Endodermal cell (in vitro differentiated cells): ENCODE measurements at regions not wholly inside any gene's neighbourhood (a gene's known extent, or its start where the extent isn't known, plus 50 kb on each side); places are given as distances from the start of the nearest gene placed in this dataset.

Source experiments
- DNase-seq: peaks from one replicate; pipeline ENCODE4 v3.0.0-alpha.2; 2017
- H3K27ac ChIP-seq: 2 replicates; pipeline ENCODE4 v1.5.1; 2013; ENCODE audit warnings: mild to moderate bottlenecking, low read depth, low read length, moderate library complexity
- H3K27me3 ChIP-seq: 2 replicates; pipeline ENCODE4 v1.6.1; 2013; ENCODE audit warnings: mild to moderate bottlenecking, low read length, moderate library complexity; ENCODE audit not compliant: insufficient read depth, control insufficient read depth, poor library complexity, severe bottlenecking
- H3K36me3 ChIP-seq: 2 replicates; pipeline ENCODE4 v1.7.0; 2013; ENCODE audit warnings: mild to moderate bottlenecking, low read length, moderate library complexity; ENCODE audit not compliant: control insufficient read depth, insufficient read depth
- H3K4me1 ChIP-seq: one replicate; pipeline ENCODE4 v1.7.0; 2013; ENCODE audit warnings: low read length; ENCODE audit not compliant: control insufficient read depth, insufficient read depth
- H3K4me3 ChIP-seq: 2 replicates; pipeline ENCODE4 v1.5.1; 2013; ENCODE audit warnings: mild to moderate bottlenecking, low read length, moderate library complexity
- H3K9ac ChIP-seq: 2 replicates; pipeline ENCODE4 v1.6.1; 2013; ENCODE audit warnings: mild to moderate bottlenecking, low read length, moderate library complexity; ENCODE audit not compliant: poor library complexity, severe bottlenecking; ENCODE audit errors: extremely low read depth
- H3K9me3 ChIP-seq: 2 replicates; pipeline ENCODE4 v1.6.1; 2013; ENCODE audit warnings: mild to moderate bottlenecking, low read length, moderate library complexity; ENCODE audit not compliant: control insufficient read depth
- H3K27ac Mint-ChIP-seq: 2 replicates; pipeline ENCODE4 v1.8.0; 2020; ENCODE audit warnings: mixed read lengths
- H3K27me3 Mint-ChIP-seq: 2 replicates; pipeline ENCODE4 v1.8.0; 2021; ENCODE audit warnings: mild to moderate bottlenecking, mixed read lengths; ENCODE audit not compliant: insufficient read depth
- H3K36me3 Mint-ChIP-seq: 2 replicates; pipeline ENCODE4 v1.8.0; 2020; ENCODE audit warnings: low read depth, mixed read lengths
- H3K4me1 Mint-ChIP-seq: 2 replicates; pipeline ENCODE4 v1.8.0; 2020; ENCODE audit warnings: mixed read lengths
- H3K4me3 Mint-ChIP-seq: 2 replicates; pipeline ENCODE4 v1.8.0; 2020; ENCODE audit warnings: mild to moderate bottlenecking, moderate library complexity, mixed read lengths
- H3K9me3 Mint-ChIP-seq: 2 replicates; pipeline ENCODE4 v1.8.0; 2020; ENCODE audit warnings: mild to moderate bottlenecking, mixed read lengths
- WGBS, 2 experiments: methylation state at CpG; one replicate each; pipeline versions ENCODE4 v1.1.5 to v1.1.7; 2013; ENCODE audit warnings: missing lambda C conversion rate in 2 of 2, mixed read lengths in 1 of 2; ENCODE audit not compliant: insufficient coverage in 1 of 2, insufficient read length in 1 of 2; 5-methylcytosine and 5-hydroxymethylcytosine counted together
- TF ChIP-seq, protein P1 (sequence below): fragments of 200-600 bp; sonication (generic); conservative IDR thresholded peaks from 2 replicates; pipeline ENCODE4 v1.5.0; 2021; ENCODE audit warnings: antibody characterized with exemption, mild to moderate bottlenecking

- H3K27me3 ChIP-seq: no peaks in the 10 kb centered on the region
- WGBS, 2 experiments: 94 to 100% methylated on average over 1 to 6 of the region's 6 CpGs
- Mint-ChIP-seq H3K27me3 (no peaks in the 10 kb centered on the region), H3K9me3 (peaks cover 3% of the 10 kb centered on the region), H3K4me3 (no peak overlapping the region), H3K4me1 (no peaks in the 10 kb centered on the region), H3K27ac (no peak overlapping the region), H3K36me3 (no peaks in the 10 kb centered on the region)
- no peak overlapping the region for H3K4me3 ChIP-seq
- DNase-seq: no peak
- no peak overlapping the region for H3K9ac ChIP-seq
- H3K9me3 ChIP-seq: no peaks in the 10 kb centered on the region
- H3K27ac ChIP-seq: no peak overlapping the region
- H3K36me3 ChIP-seq: no peaks in the 10 kb centered on the region
- H3K4me1 ChIP-seq: no peaks in the 10 kb centered on the region
- TF ChIP-seq, protein P1, sequence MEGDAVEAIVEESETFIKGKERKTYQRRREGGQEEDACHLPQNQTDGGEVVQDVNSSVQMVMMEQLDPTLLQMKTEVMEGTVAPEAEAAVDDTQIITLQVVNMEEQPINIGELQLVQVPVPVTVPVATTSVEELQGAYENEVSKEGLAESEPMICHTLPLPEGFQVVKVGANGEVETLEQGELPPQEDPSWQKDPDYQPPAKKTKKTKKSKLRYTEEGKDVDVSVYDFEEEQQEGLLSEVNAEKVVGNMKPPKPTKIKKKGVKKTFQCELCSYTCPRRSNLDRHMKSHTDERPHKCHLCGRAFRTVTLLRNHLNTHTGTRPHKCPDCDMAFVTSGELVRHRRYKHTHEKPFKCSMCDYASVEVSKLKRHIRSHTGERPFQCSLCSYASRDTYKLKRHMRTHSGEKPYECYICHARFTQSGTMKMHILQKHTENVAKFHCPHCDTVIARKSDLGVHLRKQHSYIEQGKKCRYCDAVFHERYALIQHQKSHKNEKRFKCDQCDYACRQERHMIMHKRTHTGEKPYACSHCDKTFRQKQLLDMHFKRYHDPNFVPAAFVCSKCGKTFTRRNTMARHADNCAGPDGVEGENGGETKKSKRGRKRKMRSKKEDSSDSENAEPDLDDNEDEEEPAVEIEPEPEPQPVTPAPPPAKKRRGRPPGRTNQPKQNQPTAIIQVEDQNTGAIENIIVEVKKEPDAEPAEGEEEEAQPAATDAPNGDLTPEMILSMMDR: no peak
Observed at GRCh38 chr2:193476171-193476800, 1281.6 kb upstream of the TMEFF2 start.

DNA sequence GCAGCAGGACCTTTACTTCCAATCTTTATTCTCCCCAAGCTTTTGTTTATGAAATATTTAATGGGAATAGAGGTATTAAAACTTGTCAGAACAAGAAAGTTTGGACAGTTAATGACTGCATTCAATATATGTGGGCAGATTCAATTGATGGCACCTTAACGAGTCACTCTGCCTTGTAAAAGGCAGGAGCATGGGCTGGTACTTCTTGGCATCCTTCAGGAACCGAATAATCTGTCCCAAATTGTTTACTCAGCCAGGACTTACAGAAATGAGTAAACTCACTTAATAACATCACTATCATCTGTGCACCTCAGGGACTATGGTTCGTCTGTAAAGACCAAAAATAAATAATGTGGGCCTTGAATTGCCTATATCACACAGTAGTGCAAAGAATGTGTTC is 1280.3 kb upstream of the TMEFF2 start:
- Histone ChIP-seq H3K27ac (no peak overlapping the region), H3K36me3 (no peaks in the 10 kb centered on the region), H3K9ac (no peak overlapping the region), H3K27me3 (no peaks in the 10 kb centered on the region), H3K9me3 (no peaks in the 10 kb centered on the region), H3K4me1 (no peaks in the 10 kb centered on the region), H3K4me3 (no peak overlapping the region)
- TF ChIP-seq, protein P1: no peak
- WGBS, 2 experiments: 92 to 94% methylated on average over 2 to 3 of the region's 3 CpGs
- Mint-ChIP-seq H3K36me3 (no peaks in the 10 kb centered on the region), H3K27ac (no peak overlapping the region), H3K4me3 (no peak overlapping the region), H3K4me1 (no peaks in the 10 kb centered on the region), H3K9me3 (peaks cover 3% of the 10 kb centered on the region), H3K27me3 (no peaks in the 10 kb centered on the region)
- DNase-seq: no peak

GRCh38 chr2:193469251-193469650 is 1274.5 kb upstream of the TMEFF2 start:
- H3K36me3 Mint-ChIP-seq: no peaks in the 10 kb centered on the region
- H3K4me3 Mint-ChIP-seq: no peak overlapping the region
- H3K27me3 Mint-ChIP-seq: no peaks in the 10 kb centered on the region
- Histone ChIP-seq H3K9me3 (no peaks in the 10 kb centered on the region), H3K27me3 (no peaks in the 10 kb centered on the region), H3K36me3 (no peaks in the 10 kb centered on the region), H3K9ac (no peak overlapping the region), H3K4me1 (no peaks in the 10 kb centered on the region), H3K27ac (no peak overlapping the region), H3K4me3 (no peak overlapping the region)
- WGBS, 2 experiments: 90% methylated on average over 3 of the region's 3 CpGs; no CpG with 5 or more reads in 1 of the 2 experiments
- H3K9me3 Mint-ChIP-seq: peaks cover 3% of the 10 kb centered on the region
- no peak for DNase-seq
- H3K4me1 Mint-ChIP-seq: no peaks in the 10 kb centered on the region
- H3K27ac Mint-ChIP-seq: no peak overlapping the region
- TF ChIP-seq, protein P1: no peak
